Common myeloid progenitor, CD34-positive (primary cell): ENCODE measurements at regions not wholly inside any gene's neighbourhood (a gene's known extent, or its start where the extent isn't known, plus 50 kb on each side); places are given as distances from the start of the nearest gene placed in this dataset.

ENCODE experiments used
- CTCF ChIA-PET: fragments of 350-600 bp; sonication (Branson Sonifier 250); formaldehyde crosslinking; loops from one replicate; lab custom pipeline; 2021; ENCODE audit warnings: antibody characterized with exemption; lab: Charles Lee
- POLR2A ChIA-PET: fragments of 350-600 bp; sonication (Branson Sonifier 250); formaldehyde crosslinking; loops from one replicate; lab custom pipeline; 2021; ENCODE audit warnings: antibody characterized with exemption; lab: Charles Lee
- DNase-seq, 3 donors: peaks; one replicate each; pipeline versions ENCODE4 v3.0.0 to v3.0.0-alpha.2; 2013
- H3K27ac ChIP-seq, 2 experiments: 1 replicate in 1 of 2; 2 replicates in 1 of 2; pipeline ENCODE4 v1.7.0; 2013; ENCODE audit warnings: inconsistent platforms in 2 of 2, low read length in 2 of 2, mild to moderate bottlenecking in 2 of 2, low read depth in 1 of 2, moderate library complexity in 1 of 2; ENCODE audit not compliant: severe bottlenecking in 2 of 2, insufficient read depth in 1 of 2, poor library complexity in 1 of 2
- H3K27me3 ChIP-seq, 5 experiments: replicated peaks in 2 of 5; 1 replicate in 3 of 5; 2 replicates in 2 of 5; pipeline versions ENCODE4 v1.6.1 to v1.7.0; 2013; ENCODE audit warnings: low read length in 4 of 5, mild to moderate bottlenecking in 2 of 5, moderate library complexity in 2 of 5, inconsistent platforms in 1 of 5; ENCODE audit not compliant: insufficient read depth in 5 of 5, control insufficient read depth in 4 of 5
- H3K36me3 ChIP-seq, 4 experiments: 1 replicate in 2 of 4; 2 replicates in 2 of 4; pipeline versions ENCODE4 v1.6.1 to v1.7.0; 2013; ENCODE audit warnings: low read length in 3 of 4, control low read depth in 1 of 4, mild to moderate bottlenecking in 1 of 4; ENCODE audit not compliant: control insufficient read depth in 4 of 4, insufficient read depth in 4 of 4
- H3K4me1 ChIP-seq, 4 experiments: 1 replicate in 3 of 4; 2 replicates in 1 of 4; pipeline versions ENCODE4 v1.6.1 to v1.7.1; 2013; ENCODE audit warnings: low read length in 3 of 4, mild to moderate bottlenecking in 3 of 4, control low read depth in 1 of 4, inconsistent platforms in 1 of 4, moderate library complexity in 1 of 4; ENCODE audit not compliant: control insufficient read depth in 4 of 4, insufficient read depth in 4 of 4; ENCODE audit errors: control extremely low read depth in 1 of 4
- H3K4me3 ChIP-seq, 7 experiments: 1 replicate in 4 of 7; 2 replicates in 3 of 7; pipeline versions ENCODE4 v1.5.1 to v1.7.0; 2013; ENCODE audit warnings: mild to moderate bottlenecking in 7 of 7, low read length in 6 of 7, moderate library complexity in 6 of 7, inconsistent platforms in 2 of 7, low read depth in 2 of 7, control low read depth in 1 of 7; ENCODE audit not compliant: insufficient read depth in 4 of 7, control insufficient read depth in 1 of 7; ENCODE audit errors: extremely low read depth in 1 of 7
- H3K9me3 ChIP-seq, 5 experiments: 1 replicate in 4 of 5; 2 replicates in 1 of 5; pipeline versions ENCODE4 v1.6.1 to v1.7.1; 2013; ENCODE audit warnings: low read length in 4 of 5, mild to moderate bottlenecking in 2 of 5, inconsistent platforms in 1 of 5, low read depth in 1 of 5, moderate library complexity in 1 of 5; ENCODE audit not compliant: control insufficient read depth in 4 of 5, insufficient read depth in 2 of 5; ENCODE audit errors: control extremely low read depth in 1 of 5
- WGBS: methylation state at CpG from one replicate; pipeline ENCODE4 v1.1.5; 2013; ENCODE audit not compliant: insufficient coverage; 5-methylcytosine and 5-hydroxymethylcytosine counted together

- CTCF ChIA-PET = no interaction called here
Observed at GRCh38 chr9:119707228-119707845, 338.1 kb upstream of the BRINP1 start.

GRCh38 chr9:119701651-119702050 lies 332.4 kb upstream of the BRINP1 start:
- ChIA-PET POLR2A (no interaction called here), CTCF (no interaction called here)
- H3K4me1 ChIP-seq = no peaks in the 10 kb centered on the region
- no peaks in the 10 kb centered on the region for H3K9me3 ChIP-seq
- 80% methylated on average over 1 of the region's 1 CpG for WGBS
- no peak overlapping the region for H3K4me3 ChIP-seq
- H3K27ac ChIP-seq = no peak overlapping the region
- DNase-seq = no peak
- peaks cover 0 to 2% (median 0%) of the 10 kb centered on the region in 5 experiments for H3K27me3 ChIP-seq
- no peaks in the 10 kb centered on the region for H3K36me3 ChIP-seq

More at GRCh38 chr9:119707228-119707845, 338.1 kb upstream of the BRINP1 start:
- WGBS = 85% methylated on average over 4 of the region's 4 CpGs
- POLR2A ChIA-PET = no interaction called here
- H3K27ac ChIP-seq = no peak overlapping the region
- no peaks in the 10 kb centered on the region for H3K27me3 ChIP-seq
- no peak for DNase-seq
- H3K9me3 ChIP-seq = no peaks in the 10 kb centered on the region
- H3K4me1 ChIP-seq = no peaks in the 10 kb centered on the region
- no peaks in the 10 kb centered on the region for H3K36me3 ChIP-seq
- H3K4me3 ChIP-seq = no peak overlapping the region

GRCh38 chr9:119698535-119698934 lies 329.3 kb upstream of the BRINP1 start:
- POLR2A ChIA-PET = no interaction called here
- H3K9me3 ChIP-seq = no peaks in the 10 kb centered on the region
- no peak for DNase-seq
- no peak overlapping the region for H3K4me3 ChIP-seq
- H3K27ac ChIP-seq = no peak overlapping the region
- peaks cover 0 to 2% (median 0%) of the 10 kb centered on the region in 5 experiments for H3K27me3 ChIP-seq
- H3K36me3 ChIP-seq = no peaks in the 10 kb centered on the region
- WGBS = 18% methylated on average over 2 of the region's 2 CpGs
- CTCF ChIA-PET = no interaction called here
- no peaks in the 10 kb centered on the region for H3K4me1 ChIP-seq

- no peak for DNase-seq
- ChIA-PET POLR2A (no interaction called here), CTCF (no interaction called here)
- 37% methylated on average over 5 of the region's 5 CpGs for WGBS
- Histone ChIP-seq H3K4me3 (no peak overlapping the region), H3K36me3 (no peaks in the 10 kb centered on the region), H3K9me3 (no peaks in the 10 kb centered on the region), H3K4me1 (no peaks in the 10 kb centered on the region), H3K27ac (no peak overlapping the region), H3K27me3 (peaks cover 0 to 2% (median 0%) of the 10 kb centered on the region in 5 experiments)
Observed at GRCh38 chr9:119697996-119698395, 328.8 kb upstream of the BRINP1 start.

GRCh38 chr9:119689879-119690278 lies 320.6 kb upstream of the BRINP1 start:
- Histone ChIP-seq H3K9me3 (no peaks in the 10 kb centered on the region), H3K36me3 (no peaks in the 10 kb centered on the region), H3K27me3 (no peaks in the 10 kb centered on the region), H3K4me3 (no peak overlapping the region), H3K4me1 (no peaks in the 10 kb centered on the region), H3K27ac (no peak overlapping the region)
- WGBS = 37% methylated on average over 4 of the region's 4 CpGs
- ChIA-PET CTCF (no interaction called here), POLR2A (no interaction called here)
- DNase-seq = no peak

GRCh38 chr9:119688547-119688946 lies 319.3 kb upstream of the BRINP1 start:
- ChIA-PET POLR2A (no interaction called here), CTCF (interaction anchor here (1.1 kb wide), 1 partner anchor 789 kb away, joined by 3 read pairs; no protein-coding TSS in a partner anchor)
- 80% methylated on average over 1 of the region's 3 CpGs for WGBS
- H3K36me3 ChIP-seq = no peaks in the 10 kb centered on the region
- no peak overlapping the region for H3K4me3 ChIP-seq
- no peaks in the 10 kb centered on the region for H3K9me3 ChIP-seq
- H3K27ac ChIP-seq = no peak overlapping the region
- H3K27me3 ChIP-seq = no peaks in the 10 kb centered on the region
- no peak for DNase-seq
- H3K4me1 ChIP-seq = no peaks in the 10 kb centered on the region

GRCh38 chr9:119677811-119678505 lies 308.7 kb upstream of the BRINP1 start:
- ChIA-PET POLR2A (no interaction called here), CTCF (no interaction called here)
- H3K27me3 ChIP-seq = no peaks in the 10 kb centered on the region
- no peaks in the 10 kb centered on the region for H3K36me3 ChIP-seq
- 84% methylated on average over 2 of the region's 7 CpGs for WGBS
- H3K4me3 ChIP-seq = no peak overlapping the region
- no peaks in the 10 kb centered on the region for H3K9me3 ChIP-seq
- H3K27ac ChIP-seq = no peak overlapping the region
- DNase-seq = no peak
- H3K4me1 ChIP-seq = no peaks in the 10 kb centered on the region
